HepG2 (cell line): ENCODE measurements at regions not wholly inside any gene's neighbourhood (a gene's known extent, or its start where the extent isn't known, plus 50 kb on each side); places are given as distances from the start of the nearest gene placed in this dataset.

Source experiments
- ATAC-seq: fragments of 200-7000 bp; cut with Tn5 transposase; 3 replicates; pipeline ENCODE4 v1.9.1; 2020; ENCODE audit warnings: mild to moderate bottlenecking, moderate library complexity
- BruUV-seq: library from RNA; stranded (reverse); fragments of 400-500 nt; replicated peaks from 2 replicates; lab custom pipeline; 2021; lab: Mats Ljungman, UMichigan
- CTCF ChIA-PET: fragments of 300-600 bp; formaldehyde crosslinking; extraction: SDS; loops from one replicate; lab custom pipeline; 2021; ENCODE audit warnings: low total read pairs, inconsistent platforms, low intra/inter-chr PET ratio; lab: Yijun Ruan, JAX
- POLR2A ChIA-PET: fragments of 350-600 bp; sonication (Branson Sonifier 250); formaldehyde crosslinking; loops from one replicate; lab custom pipeline; 2020; ENCODE audit warnings: antibody characterized with exemption, inconsistent platforms; lab: Yijun Ruan, JAX
- DNase-seq: peaks from one replicate; pipeline ENCODE4 v3.0.0-alpha.2; 2015; ENCODE audit warnings: low spot score
- FAIRE-seq: peaks from 3 replicates; lab custom pipeline; 2011; peaks lifted over from hg19 to GRCh38; lab: Jason Lieb, UNC
- H2AFZ ChIP-seq: one replicate; pipeline ENCODE4 v1.6.1; 2011; ENCODE audit warnings: low read length, inconsistent platforms
- H3K27ac ChIP-seq: fragments of 300-600 bp; 3 replicates; pipeline ENCODE4 v1.8.0; 2011; ENCODE audit warnings: mixed run types, mild to moderate bottlenecking, mixed read lengths, low read length, inconsistent platforms; ENCODE audit not compliant: insufficient read depth; ENCODE audit errors: extremely low read length
- H3K27me3 ChIP-seq, 2 experiments: fragments of 200-600 bp in 1 of 2; 2 replicates in 1 of 2; 3 replicates in 1 of 2; pipeline versions ENCODE4 v1.6.0 to v1.8.0; 2011; ENCODE audit warnings: low read length in 2 of 2, mild to moderate bottlenecking in 2 of 2, moderate library complexity in 2 of 2, inconsistent platforms in 1 of 2; ENCODE audit not compliant: insufficient read depth in 2 of 2, control insufficient read depth in 1 of 2
- H3K36me3 ChIP-seq, 2 experiments: fragments of 200-600 bp in 1 of 2; replicated peaks in 1 of 2; 2 replicates in 1 of 2; 3 replicates in 1 of 2; pipeline versions ENCODE4 v1.5.1 to v1.8.0; 2011; ENCODE audit warnings: low read length in 2 of 2, inconsistent platforms in 1 of 2; ENCODE audit not compliant: insufficient read depth in 2 of 2, control insufficient read depth in 1 of 2
- H3K4me1 ChIP-seq: 2 replicates; pipeline ENCODE4 v1.5.1; 2012; ENCODE audit warnings: low read length, inconsistent platforms; ENCODE audit not compliant: insufficient read depth
- H3K4me2 ChIP-seq: 2 replicates; pipeline ENCODE4 v1.6.0; 2011; ENCODE audit warnings: low read depth, low read length, inconsistent platforms
- H3K4me3 ChIP-seq, 3 experiments: fragments of 200-600 bp in 1 of 3; sonication (generic), shearing (Covaris generic) in 1 of 3; replicated peaks in 1 of 3; 2 replicates each; pipeline ENCODE4 v1.5.1; 2011 to 2016; ENCODE audit warnings: low read length in 3 of 3, inconsistent platforms in 2 of 3, low read depth in 2 of 3, mild to moderate bottlenecking in 2 of 3, control low read depth in 1 of 3, mixed read lengths in 1 of 3; ENCODE audit not compliant: insufficient read depth in 1 of 3
- H3K79me2 ChIP-seq: one replicate; pipeline ENCODE4 v1.6.1; 2011; ENCODE audit warnings: low read length, inconsistent platforms; ENCODE audit not compliant: insufficient read depth
- H3K9ac ChIP-seq: 2 replicates; pipeline ENCODE4 v1.6.0; 2011; ENCODE audit warnings: mild to moderate bottlenecking, low read depth, low read length, inconsistent platforms; ENCODE audit not compliant: insufficient read depth
- H3K9me3 ChIP-seq: 2 replicates; pipeline ENCODE4 v1.5.1; 2012; ENCODE audit warnings: mild to moderate bottlenecking, low read length
- H4K20me1 ChIP-seq: 2 replicates; pipeline ENCODE4 v1.6.0; 2011; ENCODE audit warnings: inconsistent platforms, mild to moderate bottlenecking, low read length, moderate library complexity; ENCODE audit not compliant: insufficient read depth
- ATF6 ChIP-seq: sonication (generic); formaldehyde crosslinking; conservative IDR thresholded peaks from 2 replicates; pipeline ENCODE4 v1.4.0; 2020; ENCODE audit warnings: missing genetic modification reagents
- DDIT3 ChIP-seq: sonication (generic); formaldehyde crosslinking; IDR thresholded peaks from 2 replicates; pipeline ENCODE4 v1.4.0; 2020; ENCODE audit warnings: mild to moderate bottlenecking, missing genetic modification reagents
- MAX ChIP-seq: IDR thresholded peaks from 2 replicates; pipeline ENCODE4 v1.6.1; 2012; ENCODE audit warnings: inconsistent platforms
- NR2F2 ChIP-seq: IDR thresholded peaks from 2 replicates; pipeline ENCODE4 v1.6.1; 2012; ENCODE audit warnings: low read depth, inconsistent platforms, borderline replicate concordance
- RCOR2 ChIP-seq: IDR thresholded peaks from 2 replicates; pipeline ENCODE4 v1.6.1; 2016; ENCODE audit warnings: missing biosample characterization, missing genetic modification reagents
- RERE ChIP-seq: IDR thresholded peaks from 2 replicates; pipeline ENCODE4 v1.6.1; 2016; ENCODE audit warnings: low read depth, missing genetic modification reagents, missing compliant biosample characterization
- RFX1 ChIP-seq: fragments of 450-650 bp; IDR thresholded peaks from 2 replicates; pipeline ENCODE4 v1.6.1; 2017
- TAF15 ChIP-seq: fragments of 200-400 bp; formaldehyde crosslinking; IDR thresholded peaks from one replicate; pipeline ENCODE4 v1.6.1; 2018; ENCODE audit warnings: mild to moderate bottlenecking, low read depth, low read length; ENCODE audit not compliant: poor library complexity, severe bottlenecking
- TCF7 ChIP-seq: sonication (generic); IDR thresholded peaks from 2 replicates; pipeline ENCODE4 v1.6.1; 2016; ENCODE audit warnings: antibody characterized with exemption, low read depth
- THAP7 ChIP-seq: sonication (generic); formaldehyde crosslinking; IDR thresholded peaks from 2 replicates; pipeline ENCODE4 v1.8.1; 2023; ENCODE audit warnings: mild to moderate bottlenecking, missing genetic modification reagents
- WGBS: methylation state at CpG from one replicate; pipeline ENCODE4 v1.1.6; 2017; ENCODE audit warnings: low lambda C conversion rate; 5-methylcytosine and 5-hydroxymethylcytosine counted together
- in situ Hi-C: cut with HindIII; loops from 2 replicates; pipeline ENCODE4 v1.10.0; 2017; ENCODE audit warnings: low pct_unique_long_range_greater_than_20kb; ENCODE audit not compliant: extremely low pct_ligation_motif_present
- intact Hi-C: fragments of 100-400 bp; cut with micrococcal nuclease; formaldehyde crosslinking; loops from one replicate; pipeline ENCODE4 v1.10.0; 2022; ENCODE audit not compliant: unreplicated experiment

- in situ Hi-C loops: no loop called here
- TF ChIP-seq DDIT3 (CRISPR knock-in tag) (no peak), RFX1 (peak; percentile 24; the same call in 1 of the 2 replicates)
Measured at GRCh38 chr7:29626730-29627129, 63.1 kb downstream of the PRR15 start.

GRCh38 chr7:29627631-29628030 lies 64.0 kb downstream of the PRR15 start:
- BruUV-seq: no TSS peak
- H3K27ac ChIP-seq: no peak overlapping the region
- H3K4me1 ChIP-seq: no peaks in the 10 kb centered on the region
- no peak overlapping the region for H3K4me2 ChIP-seq
- in situ Hi-C loops (no loop called here), intact Hi-C loops (no loop called here)
- CTCF ChIA-PET: no interaction called here
- DNase-seq (no peak), ATAC-seq (no peak), FAIRE-seq (no peak)
- no peaks in the 10 kb centered on the region for H3K36me3 ChIP-seq
- no peak overlapping the region for H3K9ac ChIP-seq
- H3K4me3 ChIP-seq: no peak overlapping the region
- WGBS: 70% methylated on average over 2 of the region's 2 CpGs
- no peaks in the 10 kb centered on the region for H3K79me2 ChIP-seq
- no peaks in the 10 kb centered on the region for H4K20me1 ChIP-seq
- POLR2A ChIA-PET: no interaction called here
- no peak overlapping the region for H2AFZ ChIP-seq
- H3K27me3 ChIP-seq: 0 out of 5 replicates have a peak, but pooled peaks cover 0 to 3% of the 10 kb centered on the region in 2 experiments
- no peaks in the 10 kb centered on the region for H3K9me3 ChIP-seq
- TF ChIP-seq RERE (no peak), TAF15 (no peak), ATF6 (CRISPR knock-in tag) (no peak), RCOR2 (CRISPR knock-in tag) (no peak), THAP7 (no peak), TCF7 (no peak), NR2F2 (no peak), MAX (no peak)

More at GRCh38 chr7:29626730-29627129, 63.1 kb downstream of the PRR15 start:
- Histone ChIP-seq H3K36me3 (no peaks in the 10 kb centered on the region), H3K9me3 (no peaks in the 10 kb centered on the region), H3K4me1 (no peaks in the 10 kb centered on the region), H3K27me3 (0 out of 5 replicates have a peak, but pooled peaks cover 0 to 3% of the 10 kb centered on the region in 2 experiments), H3K9ac (no peak overlapping the region), H3K4me2 (no peak overlapping the region), H3K27ac (no peak overlapping the region), H2AFZ (no peak overlapping the region), H4K20me1 (no peaks in the 10 kb centered on the region), H3K4me3 (no peak overlapping the region), H3K79me2 (no peaks in the 10 kb centered on the region)
- 9% methylated on average over 2 of the region's 2 CpGs for WGBS
- DNase-seq (no peak), ATAC-seq (no peak), FAIRE-seq (no peak)
- intact Hi-C loops: no loop called here
- ChIA-PET POLR2A (no interaction called here), CTCF (no interaction called here)
- BruUV-seq: no TSS peak
